NCI-H187 (cell line): ENCODE measurements at regions not wholly inside any gene's neighbourhood (a gene's known extent, or its start where the extent isn't known, plus 50 kb on each side); places are given as distances from the start of the nearest gene placed in this dataset.
"Not testable (repeated sequence)": the region's sequence is repeated elsewhere in the genome, so short reads cannot be mapped to it uniquely, and the experiment has no call there.

Experiments used
- DNase-seq, 2 experiments: peaks; one replicate each; lab custom pipeline; 2025; lab: John Stamatoyannopoulos, UW

DNA sequence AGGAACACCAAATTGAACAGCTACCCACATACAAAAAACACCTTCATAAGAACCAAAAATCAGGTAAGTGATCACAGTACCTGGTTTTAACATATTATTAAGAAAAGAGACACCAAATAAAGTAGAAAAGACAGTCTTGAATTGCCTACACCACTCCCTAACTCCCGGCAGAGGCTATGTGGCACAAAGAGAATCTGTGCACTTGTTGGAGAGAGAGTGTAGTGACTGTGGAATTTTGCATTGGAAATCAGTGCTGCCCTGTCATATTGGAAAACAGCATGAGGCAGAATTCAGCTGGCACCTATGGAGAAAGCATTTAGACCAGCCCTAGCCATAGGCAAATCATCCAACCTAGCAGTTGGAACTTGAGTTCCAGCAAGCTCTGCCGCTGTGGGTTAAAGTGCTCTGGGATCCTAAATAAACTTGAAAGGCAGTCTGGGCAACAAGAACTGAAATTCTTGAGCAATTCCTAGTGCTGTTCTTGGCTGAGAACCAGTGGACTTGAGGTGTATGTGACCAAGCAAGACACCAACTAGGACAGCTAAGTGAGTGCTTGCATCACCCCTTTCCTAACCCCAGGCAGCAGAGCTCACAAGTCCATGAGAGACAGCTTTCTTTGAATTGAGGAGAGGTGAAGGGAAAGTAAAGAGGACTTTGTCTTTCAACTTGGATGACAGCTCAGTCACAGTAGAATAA lies 969.6 kb upstream of the ALCAM start:
- DNase-seq = no peak

DNA sequence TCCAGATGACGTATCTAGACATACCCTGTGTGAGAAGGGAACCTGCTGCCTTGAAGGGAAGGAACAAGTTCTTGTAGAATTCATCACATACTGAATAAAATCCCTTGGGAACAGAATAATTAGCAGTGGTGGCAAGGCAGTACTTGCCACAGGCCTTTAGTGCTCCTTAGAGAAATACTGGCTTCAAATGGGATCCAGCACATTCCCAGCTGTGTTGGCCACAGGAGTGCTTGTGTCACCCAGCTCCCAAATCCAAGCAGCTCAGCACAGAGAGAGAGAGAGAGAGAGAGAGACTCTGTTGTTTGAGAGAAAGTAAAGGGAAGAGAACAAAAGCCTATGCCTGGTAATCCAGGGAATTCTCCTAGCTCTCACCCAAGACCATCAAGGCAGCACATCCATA lies 969.0 kb upstream of the ALCAM start:
- no peak for DNase-seq

DNA sequence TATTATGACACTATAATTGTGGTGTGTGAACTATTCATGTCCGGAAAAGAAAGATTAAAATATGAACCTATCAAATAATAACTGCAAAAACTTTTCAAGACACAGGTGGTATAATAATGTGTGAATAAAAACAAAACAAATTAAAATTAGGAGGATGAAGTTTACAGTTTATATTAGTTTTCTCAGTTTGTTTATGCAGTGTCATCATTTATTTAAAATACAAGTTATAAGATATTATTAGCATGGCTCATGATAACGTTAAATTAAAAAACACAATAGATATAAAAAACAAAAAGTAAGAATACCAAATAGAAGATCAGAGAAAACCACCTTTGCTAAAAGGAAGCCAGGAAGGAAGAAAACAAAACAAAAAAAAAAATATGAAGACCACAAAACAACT lies 963.8 kb upstream of the ALCAM start:
- DNase-seq = no peak

DNA sequence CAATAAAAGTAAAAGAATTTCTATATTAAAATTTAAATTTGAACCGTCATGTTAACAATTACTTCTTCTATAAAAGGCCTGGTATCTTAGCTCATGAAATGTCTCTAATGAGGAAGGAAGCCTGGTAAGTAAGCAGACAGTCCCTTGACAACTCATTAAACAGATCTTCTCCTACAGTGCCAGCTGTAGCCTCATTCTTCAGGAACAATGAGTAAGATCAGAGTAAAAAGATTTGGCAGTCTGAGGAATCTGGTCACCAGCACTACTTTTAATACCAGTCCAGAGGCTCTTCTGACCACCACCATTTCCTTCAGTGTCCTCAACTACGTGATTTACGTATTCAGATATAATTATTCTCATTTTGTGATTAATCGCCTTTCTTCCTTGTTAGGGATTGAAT lies 955.0 kb upstream of the ALCAM start:
- DNase-seq = no peak

DNA sequence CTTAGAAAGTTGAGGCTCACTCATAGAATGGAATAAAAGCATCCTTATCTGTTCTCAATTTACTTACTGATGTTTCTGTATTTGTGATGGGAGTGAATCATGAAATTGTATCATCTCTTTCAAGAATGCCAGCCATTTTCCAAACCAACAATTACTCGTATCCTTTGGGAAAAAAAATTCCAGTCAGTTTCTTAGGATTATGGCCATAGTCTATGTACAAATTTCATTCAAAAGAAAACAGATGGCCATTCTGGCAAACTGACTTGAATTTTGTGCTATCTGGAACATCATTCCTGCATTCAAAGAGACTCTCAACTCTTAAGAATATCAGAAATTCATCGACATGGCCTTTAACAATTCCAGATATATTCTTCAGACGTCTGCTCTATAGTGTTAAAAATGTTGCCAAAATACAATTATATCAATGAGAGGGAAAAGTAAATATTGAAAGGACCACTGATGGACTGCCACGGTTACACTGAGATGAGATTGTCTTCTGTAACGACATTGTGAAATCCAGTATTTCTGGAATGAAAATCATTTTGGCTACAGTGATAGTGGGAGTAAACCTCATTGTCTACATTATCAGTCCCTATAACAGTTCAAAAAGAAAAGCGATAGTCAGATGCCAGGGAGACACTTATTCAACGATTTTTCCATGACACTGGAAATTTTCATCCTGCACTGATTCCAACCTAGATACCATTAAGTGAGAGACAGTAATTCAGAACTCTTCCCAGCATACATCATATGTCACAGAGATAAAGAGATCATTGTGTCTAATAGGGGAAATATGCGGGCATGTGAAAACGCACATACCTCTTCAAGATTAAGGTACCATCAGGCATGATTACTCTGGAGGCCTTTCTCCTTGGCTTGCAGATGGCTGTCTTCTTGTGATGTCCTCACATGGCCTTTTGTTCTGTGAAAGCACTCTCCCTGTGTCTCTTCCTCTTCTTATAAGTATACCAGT lies 953.8 kb upstream of the ALCAM start:
- no peak for DNase-seq

DNA sequence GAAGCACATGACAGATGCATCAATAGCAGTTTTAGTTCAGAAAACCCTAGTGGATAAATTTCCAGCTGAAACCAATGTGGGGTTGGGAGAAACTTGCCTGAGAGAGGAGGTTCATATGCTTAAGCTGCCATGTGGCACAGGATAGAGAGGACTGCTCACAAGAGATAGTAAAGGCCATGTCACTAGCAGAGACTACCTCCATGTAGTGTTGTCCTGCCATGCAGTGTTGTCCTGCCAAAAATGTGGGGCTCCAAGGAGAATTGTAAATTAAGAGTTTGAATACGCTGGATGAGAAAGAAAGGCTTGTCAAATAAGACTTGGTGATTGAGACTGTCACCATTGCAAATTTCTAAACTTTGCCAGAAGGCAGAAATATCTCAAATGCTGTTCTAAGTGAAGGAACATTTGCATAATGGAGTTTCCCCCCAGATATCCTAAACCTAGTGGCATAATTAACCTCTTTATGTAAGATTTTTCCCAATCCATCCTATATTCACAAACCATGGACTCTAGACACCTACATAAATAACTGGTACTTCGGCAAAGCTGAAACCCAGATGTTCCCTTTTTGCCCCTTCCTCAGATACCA lies 938.3 kb upstream of the ALCAM start:
- no peak for DNase-seq

DNA sequence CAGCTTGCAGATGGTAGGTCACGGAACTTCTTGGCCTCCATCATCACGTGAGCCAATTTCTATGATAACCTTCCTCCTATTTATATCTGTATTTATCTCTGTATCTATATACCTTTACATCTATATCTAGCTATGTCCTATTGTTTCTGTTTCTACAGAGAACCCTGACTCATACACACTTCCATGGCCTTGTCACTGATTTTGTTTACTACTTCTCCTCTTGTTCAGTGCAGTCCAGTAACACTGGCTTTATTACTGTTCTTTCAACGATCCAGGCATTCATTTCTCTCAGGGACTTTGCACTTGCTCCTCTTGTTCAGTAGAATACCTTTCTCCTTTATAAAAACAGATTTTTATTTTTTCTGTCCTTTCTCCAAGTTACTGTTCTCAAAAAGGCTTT lies 937.0 kb upstream of the ALCAM start:
- no peak for DNase-seq

DNA sequence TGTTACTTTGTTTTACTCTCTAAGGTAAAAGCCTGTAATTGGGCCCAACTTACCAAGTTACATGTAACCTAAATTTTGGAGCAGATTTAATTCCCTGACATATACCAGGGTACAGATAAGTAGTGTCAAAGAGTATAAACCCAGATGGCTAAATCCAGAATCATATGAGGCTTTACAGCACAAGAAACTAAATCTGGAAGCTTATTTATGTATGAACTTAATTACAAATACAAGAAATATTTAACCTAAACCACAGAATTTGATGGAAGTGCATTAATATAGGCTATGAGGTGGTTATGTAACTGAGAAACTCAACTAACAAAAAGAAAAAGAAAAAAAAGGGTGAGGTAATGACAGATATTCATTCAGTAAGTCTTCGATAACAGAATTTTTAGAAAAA lies 930.2 kb upstream of the ALCAM start:
- no peak for DNase-seq

DNA sequence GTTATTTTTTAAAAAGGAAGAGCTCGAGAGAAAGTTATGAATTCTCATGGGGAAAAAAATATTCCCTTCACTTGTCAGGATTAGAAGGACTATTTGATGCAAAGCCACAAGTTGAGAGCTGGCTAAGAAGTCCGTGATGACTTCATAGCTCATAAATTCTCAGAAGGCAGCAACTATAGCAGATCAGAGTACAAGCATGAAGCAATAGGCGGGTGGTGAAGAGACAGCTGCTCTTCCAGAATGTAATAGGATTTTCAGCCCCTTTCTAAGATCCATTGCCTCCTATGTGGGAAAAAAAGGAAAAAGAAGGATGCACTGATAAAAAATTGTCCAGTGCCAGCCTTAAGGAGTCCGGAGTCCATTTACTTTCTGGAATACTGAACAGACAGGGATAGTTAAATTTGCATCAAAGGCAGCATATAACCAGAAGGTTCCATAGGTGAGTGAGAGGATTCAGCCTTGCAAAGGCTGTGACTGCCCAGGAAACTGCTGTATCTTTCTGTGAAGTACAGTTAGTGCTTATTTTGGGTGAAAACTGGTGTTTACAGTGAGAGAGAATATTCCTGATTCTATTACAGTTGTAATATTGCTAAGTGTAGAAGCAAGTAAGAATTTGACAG lies 929.5 kb upstream of the ALCAM start:
- no peak for DNase-seq

DNA sequence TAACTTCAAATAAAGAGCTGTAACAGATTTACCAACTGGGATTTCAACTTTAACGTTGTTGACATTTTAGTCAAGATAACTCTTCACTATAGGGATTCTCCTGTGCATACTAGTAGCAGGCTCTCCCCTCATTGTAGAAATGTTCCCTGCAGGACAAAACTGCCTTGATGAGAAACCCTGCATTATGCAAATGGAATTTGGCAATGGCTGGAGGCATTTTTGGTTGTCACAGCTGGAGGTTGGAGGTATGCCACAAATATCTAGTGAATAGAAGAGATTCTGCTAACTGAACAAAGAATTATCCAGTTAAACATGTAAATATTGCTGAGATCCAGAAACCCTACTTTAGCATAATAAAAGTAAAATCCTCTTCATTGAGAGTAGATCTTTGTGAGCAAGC lies 928.8 kb upstream of the ALCAM start:
- DNase-seq = no peak

DNA sequence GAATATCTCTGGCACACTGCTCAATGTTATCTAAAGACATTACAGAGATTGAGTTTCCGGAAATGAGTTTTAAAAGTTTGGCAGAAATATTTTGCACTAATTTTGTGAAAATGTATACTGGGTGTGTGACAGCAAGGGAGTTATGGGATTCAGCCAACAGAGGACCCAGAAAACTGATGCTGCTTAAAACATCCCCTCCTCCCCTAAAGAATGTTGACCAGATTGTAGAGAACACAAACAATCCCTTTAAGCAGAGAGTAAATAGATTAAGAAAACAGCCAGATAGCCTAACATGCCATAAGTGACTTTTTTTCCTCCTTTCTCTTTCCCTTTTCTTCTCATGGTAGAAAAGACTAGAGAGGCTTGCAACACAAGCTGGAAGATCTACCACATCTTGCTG lies 928.0 kb upstream of the ALCAM start:
- DNase-seq = no peak

DNA sequence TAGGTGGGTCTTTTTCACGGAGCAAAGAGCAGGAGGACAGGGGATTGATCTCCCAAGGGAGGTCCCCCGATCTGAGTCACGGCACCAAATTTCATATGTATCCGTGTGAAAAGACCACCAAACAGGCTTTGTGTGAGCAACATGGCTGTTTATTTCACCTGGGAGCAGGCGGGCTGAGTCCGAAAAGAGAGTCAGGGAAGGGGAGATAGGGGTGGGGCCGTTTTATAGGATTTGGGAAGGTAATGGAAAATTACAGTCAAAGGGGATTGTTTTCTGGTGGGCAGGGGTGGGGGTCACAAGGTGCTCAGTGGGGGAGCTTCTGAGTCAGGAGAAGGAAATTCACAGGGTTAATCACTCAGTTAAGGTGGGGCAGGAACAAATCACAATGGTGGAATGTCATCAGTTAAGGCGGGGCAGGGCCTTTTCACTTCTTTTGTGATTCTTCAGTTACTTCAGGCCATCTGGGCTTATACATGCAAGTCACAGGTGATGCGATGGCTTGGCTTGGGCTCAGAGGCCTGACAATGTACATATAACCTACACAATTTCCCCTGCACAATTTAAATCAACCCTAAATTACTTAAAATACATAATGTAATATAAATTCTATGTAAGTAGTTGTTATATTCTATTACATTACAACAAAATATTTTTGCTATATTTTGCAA lies 921.3 kb upstream of the ALCAM start:
- DNase-seq = not testable (repeated sequence)

DNA sequence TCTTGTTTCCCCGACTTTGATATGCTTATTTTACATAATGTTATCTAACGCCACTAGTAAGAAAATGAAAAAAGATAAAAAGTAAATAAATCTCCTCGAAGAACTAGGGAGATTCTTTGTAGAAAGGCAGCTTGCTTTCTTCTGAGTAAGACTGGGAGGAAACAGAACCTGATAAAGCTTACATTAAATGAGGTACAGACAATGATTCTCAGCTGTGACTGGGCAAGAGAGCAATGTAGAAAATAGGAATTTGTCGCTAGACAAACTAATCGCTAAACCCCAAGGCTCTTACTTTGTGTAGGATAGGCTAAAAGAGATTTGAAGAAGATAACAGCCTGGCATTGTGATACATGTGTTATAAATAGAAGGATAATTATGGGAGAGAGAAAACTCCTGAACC lies 919.0 kb upstream of the ALCAM start:
- DNase-seq = no peak

DNA sequence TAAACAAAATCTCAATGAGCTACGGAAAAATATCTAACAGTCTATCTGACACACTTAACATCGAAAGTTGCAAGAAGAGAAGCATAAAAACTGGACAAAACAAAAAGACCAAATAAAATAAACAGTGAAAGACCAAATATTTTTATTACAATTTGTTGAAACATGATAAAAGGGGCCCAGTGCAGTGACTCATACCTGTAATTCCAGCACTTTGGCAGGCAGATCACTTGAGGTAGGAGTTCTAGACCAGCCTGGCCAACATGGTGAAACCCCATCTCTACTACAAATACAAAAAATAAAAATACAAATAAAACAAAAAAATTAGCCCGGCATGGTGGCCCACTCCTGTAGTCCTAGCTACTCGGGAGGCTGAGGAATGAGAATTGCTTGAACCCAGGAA lies 914.0 kb upstream of the ALCAM start:
- DNase-seq = no peak

DNA sequence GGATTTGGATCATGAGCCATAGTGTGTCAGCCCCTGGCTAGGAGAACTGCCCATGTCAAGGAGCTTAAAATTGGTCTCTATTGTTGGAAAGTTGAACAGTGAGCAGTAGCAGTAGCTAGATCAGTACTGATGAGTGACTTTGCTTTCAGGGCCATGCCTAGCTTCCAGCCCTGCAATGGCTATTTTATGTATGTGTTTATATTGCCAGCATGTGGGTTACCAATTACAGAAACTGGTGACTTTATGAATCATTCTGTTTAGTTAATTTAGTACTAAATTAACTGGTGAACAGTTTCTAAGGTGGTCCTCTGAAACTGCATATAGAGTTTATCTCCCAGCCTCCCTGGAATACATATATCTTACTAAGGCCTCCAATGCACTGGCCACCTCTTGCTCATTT lies 908.1 kb upstream of the ALCAM start:
- DNase-seq = no peak

DNA sequence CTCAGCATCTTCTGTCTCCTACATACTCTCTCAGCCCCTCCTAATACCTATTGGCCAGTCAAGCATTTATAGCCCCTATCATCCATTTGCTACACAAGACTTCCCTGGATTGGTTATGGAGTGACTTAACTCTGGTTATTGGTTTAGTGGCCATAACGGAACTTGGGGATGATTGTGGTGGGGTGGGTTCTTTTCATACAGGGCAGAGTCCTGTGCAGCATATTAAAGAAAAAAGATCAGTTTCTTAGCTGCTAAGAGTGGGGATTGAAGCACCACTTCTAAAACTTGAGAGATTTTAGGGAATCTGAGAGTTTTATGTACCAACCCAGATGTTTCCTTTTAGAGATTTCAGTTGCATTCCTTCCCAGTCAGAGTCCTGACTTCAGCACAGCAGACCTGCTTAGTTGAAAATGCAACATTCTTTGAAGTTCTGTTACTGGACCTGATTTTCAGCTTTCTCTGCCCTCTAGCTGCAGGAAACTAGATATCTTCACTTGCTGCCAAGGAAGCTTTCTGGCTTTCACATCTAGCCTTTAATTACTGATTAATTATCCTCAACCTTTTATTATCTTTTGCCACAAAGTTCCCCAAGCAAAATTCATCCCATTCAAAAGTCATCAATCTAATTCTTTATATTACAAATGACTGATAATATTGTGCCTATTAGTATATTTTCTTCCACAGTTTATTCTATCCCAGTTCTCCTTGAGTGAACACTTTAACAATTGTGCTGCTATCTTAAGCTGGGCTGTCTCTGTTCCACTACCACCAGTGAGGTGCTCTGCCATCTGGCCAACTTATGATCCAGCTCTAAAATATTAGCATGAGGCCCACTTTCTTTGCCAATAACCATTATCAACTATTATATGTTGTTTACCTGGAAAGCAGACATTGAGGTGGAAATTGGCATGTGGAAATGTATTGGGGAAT lies 906.0 kb upstream of the ALCAM start:
- DNase-seq = no peak

DNA sequence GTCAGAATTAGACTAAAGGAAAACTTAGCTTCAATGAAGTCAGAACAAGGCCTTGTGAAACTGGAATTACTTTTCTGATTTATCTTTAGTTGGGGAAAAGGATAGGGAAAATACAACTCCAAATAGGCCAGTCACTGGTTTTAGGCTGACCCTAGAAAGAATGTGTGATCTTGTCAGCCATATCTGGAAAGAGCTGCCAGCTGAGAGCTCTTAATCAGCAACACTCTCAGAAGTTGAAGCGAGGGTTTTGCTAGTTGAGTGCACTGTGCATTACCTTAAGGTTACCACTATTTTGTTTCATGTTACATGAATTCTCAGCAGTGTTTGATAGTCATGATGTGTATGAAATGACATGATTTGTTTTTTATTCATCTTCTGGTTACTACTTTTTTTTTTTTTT lies 905.3 kb upstream of the ALCAM start:
- no peak for DNase-seq

DNA sequence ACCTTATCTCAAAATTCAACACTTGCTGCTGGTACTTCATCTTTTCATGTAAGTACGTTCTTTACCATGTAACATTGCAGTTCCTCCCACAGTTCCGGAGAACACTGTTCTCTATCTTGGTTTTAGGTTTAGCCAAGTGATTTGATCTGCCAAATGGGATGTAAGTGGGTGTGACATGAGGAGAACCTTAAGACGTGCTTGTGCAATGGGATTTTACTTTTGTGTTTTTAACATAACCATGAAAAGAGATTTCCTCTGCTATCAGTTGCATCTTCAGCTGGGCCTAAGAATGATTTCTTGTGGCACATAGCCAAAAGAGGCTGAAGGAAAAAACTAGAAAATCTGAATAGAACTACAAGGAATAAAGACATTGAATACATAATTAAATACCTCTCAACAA lies 894.5 kb upstream of the ALCAM start:
- no peak for DNase-seq

DNA sequence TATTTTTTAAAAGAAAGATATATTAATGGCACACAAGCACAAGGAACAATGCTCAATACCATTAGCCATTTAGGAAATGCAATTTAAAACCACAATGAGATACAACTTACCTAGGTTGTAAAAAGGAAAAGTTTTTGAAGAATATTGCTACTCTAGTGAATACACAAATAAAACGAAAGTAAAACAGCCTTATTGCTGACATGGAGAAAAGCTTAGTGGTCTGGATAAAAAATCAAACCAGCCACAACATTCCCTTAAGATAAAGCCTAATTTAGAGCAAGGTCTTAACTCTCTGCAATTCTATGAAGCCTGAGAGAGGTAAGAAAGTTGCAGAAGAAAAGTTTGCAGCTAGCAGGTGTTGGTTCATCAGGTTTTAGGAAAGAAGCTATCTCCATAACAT lies 892.7 kb upstream of the ALCAM start:
- DNase-seq = no peak

DNA sequence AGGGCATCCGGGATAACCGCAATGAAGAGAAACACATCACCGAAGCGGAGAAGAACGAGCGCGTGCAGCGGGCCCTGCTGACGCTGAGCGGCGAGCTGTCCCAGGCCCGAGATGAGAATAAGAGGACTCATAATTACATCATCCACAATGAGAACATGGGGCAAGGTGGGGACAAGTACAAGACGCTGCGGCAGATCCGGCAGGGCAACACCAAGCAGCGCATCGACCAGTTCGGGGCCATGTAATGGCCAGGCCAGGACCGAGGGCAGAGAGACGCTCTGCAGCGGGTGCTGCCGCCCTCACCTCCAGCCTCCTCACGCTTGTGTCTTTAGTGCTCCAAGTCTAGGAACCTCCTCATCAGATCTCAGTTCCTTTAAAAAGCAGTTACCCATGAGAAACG lies 863.7 kb upstream of the ALCAM start:
- no peak for DNase-seq
